Activated naive CD4-positive, alpha-beta T cell treated with anti-CD3 and anti-CD28 coated beads, Interleukin-2, amount 50 U/mL, for 16 hours (primary cell): ENCODE measurements at regions not wholly inside any gene's neighbourhood (a gene's known extent, or its start where the extent isn't known, plus 50 kb on each side); places are given as distances from the start of the nearest gene placed in this dataset.

Experiments
- DNase-seq: peaks from one replicate; pipeline ENCODE4 v3.0.0-alpha.2; 2020

DNA sequence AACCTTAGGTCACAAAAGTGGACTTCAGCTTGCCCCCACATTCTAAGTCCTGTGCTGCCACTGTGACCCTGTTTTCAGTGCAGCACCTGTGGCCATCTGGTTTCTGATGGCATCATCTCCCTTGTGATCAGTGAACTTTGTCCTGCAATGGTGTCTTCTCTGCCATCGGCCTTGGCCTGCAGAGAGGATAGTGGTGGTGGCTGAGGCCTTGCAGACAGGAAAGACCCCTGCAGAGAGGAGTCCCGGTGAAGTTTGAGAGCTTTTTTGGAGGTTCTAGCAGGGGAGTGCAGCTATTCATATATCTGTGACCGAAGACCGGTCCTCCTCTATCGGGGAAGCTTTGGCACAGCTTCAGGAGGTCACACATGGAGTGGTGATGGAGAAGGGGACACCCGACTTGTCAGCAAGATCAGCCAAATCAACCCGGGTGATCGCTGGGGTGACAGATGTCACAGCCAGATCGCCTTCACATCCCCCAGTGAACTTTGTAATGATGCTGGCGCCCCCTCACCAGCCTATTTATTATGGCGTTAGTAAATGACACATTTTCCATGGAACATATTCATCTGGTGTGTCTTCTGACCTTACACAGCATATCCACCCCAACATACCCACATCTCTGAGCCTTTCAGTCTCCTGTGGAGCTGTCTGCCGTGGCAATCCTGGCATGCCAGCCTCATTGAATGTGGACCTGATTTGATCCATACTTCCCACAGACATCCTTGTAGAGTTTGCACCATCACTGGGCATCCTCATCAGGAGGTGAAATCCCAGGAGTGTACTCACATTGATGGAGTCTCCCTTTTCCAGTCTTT is 136.1 kb downstream of the PAPOLA start:
- no peak for DNase-seq

DNA sequence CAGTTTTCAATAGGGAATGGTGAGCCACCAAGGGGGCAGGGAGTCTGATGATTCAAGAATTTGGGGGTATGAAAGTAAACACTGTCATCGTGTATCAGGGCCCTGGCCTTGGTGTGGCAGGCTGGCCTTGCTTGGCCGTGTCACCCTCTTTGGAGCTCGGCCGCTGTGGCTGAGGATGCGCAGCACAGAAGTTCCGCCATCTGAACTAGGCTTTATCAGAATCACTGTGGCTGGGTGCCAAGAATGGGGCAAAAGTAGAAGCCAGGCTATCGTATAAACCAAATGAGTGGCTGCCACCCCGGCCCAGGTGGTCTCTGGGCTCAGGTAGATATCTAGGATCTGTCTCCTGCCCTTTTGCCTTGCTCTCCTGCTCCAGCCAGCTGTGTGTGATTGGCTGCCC is 137.4 kb downstream of the PAPOLA start:
- no peak for DNase-seq

DNA sequence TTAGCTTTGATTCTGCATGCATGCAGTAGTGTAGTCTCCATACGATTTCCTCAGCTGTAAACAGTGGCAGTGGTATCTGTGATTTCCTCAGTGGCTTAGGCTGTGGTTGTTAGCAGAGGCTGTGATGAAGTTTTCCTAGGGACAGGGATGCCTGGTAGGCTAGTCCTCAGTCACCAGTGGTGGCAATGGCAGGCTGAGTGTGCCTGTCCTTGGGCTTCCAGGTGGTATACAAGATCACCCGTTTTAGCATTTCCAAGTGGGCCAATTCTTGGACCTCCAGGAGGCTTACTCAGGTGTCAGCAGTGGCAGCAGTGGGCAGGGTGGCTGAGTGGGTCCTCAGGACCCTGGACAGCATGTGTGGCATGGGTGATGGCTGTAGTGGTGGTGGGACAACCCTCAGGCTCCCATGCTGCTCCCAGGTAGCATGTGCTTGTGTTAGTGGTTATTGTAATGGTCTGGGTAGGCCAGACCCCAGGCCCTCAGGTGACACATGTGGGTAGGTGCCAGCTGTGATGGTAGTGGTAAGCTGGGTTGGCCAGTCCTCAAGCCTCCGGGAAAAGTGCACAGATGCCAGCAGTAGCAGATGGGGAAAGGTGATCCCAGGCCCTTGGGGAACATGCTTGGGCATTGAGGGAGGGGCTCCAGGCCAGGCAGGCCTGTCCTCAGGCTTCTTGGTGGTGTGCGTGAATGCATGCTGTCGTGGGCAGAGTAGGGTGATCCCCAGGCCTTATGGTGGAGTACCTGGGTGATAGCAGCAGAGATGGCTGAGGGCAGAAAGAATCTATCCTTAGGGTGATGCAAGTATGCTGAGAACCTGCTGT is 146.5 kb downstream of the PAPOLA start:
- DNase-seq: no peak

DNA sequence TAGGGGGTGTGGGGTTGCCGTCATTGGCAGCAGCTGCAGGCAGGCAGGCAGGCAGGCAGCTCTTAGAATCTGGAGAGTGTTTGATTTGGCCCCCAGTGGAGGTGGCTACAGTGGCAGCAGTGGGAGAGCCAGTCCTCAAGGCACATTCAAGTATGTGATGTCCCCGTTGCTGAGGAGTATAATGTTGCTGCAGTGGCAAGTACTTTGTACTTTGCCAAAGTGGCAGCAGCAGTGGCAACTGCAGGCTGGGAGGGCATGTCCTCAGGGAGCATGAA is 147.1 kb downstream of the PAPOLA start:
- DNase-seq: no peak

DNA sequence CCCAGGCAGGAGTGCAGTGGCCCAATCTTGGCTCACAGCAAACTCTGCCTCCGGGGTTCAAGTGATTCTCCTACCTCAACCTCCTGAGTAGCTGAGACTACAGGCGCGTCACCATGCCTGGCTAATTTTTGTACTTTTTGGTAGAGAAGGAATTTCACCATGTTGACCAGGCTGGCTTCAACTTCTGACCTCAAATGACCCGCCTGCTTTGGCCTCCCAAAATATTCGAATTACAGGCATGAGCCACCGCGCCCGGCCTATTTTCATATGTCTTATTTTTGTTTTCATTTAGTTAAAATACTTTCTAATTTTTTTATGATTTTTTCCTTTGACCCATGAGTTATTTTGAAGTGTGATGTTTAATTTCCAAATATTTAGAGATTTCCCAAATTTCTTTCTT is 143.6 kb upstream of the VRK1 start:
- no peak for DNase-seq

DNA sequence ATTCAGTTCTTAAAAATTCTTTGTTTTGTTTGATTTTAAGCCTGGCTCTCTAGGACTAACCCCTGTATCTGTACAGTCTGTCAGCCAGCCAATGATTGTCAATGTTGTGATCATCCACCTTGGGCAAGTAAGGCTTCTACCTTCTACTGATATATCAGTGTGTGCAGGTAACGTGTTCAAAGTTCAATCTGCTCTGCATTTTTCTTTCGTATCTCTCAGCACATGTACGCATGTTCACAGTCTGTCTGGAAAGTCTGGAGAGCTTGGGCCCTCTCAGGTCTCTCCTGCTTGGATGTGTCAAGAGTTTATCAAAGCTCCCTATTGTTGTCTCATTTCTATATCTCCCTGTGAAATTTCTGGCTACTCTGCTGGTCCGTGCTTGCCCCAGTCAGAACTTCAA is 138.6 kb upstream of the VRK1 start:
- DNase-seq: no peak

DNA sequence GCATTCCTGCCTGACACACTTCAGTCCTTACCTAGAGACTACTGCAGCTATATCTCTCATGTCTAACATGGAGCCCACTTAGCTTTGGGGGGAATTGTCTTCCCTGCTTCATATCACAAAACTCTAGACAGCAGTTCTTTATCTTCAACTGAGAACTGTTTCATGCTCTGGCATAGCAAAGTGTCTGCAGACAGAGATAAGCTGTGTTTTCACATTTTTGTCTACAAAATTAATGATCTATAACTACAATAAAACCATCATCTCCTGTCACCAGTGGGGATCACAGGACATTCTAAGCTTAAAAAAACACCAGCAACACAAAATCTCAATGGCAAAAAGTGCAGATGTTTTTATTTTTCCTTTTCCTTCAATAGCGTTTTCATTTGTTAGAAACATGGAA is 137.1 kb upstream of the VRK1 start:
- no peak for DNase-seq

DNA sequence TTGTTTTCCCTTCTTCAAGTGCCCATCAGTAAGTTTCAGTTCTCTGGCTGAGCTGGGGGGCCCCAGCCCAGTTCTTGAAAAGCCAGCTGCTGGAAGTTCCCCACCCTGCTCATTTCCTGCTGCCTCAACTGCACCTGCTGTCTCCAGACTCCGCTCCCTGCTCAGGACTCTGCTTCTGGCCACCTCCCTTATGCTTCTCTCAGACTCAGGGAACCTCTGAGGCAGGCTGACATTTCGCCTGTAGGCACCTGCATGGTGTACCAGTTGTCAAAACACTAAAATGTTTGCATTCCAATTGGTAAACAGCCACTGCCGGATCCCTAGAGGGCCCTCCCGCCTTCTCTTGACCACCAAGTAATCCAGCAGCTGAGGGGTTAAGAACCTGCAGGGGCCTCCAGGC is 136.5 kb upstream of the VRK1 start:
- DNase-seq: no peak

DNA sequence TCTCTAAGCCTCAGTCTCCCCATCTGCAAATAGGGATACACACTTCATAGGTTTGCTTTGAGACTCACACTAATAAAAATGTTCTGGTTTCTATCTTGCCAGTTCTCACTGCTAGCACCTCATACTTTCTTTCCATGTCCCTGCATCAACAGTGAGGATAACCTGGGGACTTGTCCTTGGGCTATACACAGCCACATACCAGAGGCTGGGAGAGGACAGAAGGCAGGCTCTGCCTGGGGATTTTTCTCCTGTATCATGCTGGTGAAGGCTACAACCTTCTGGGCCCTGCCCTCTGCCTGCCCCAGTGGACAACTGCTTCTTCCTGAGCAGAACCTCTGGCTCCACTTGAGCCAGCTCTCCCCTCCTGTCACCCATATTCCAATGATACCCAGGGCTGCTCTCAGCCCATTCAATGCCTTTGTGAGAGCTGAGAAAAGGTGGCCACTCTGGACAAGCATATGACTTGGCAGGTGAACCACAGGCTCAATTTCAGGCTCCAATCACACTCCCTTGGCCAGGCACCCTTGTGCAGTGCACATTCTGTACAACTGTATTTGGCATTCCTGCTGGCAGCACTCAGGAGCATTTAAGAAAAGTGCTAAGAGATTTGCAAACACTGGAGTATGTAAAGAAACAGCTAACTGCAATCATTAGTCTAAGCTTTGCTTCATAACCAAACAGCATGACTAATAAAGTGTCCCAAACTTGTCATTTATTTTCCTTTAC is 135.8 kb upstream of the VRK1 start:
- DNase-seq: no peak

DNA sequence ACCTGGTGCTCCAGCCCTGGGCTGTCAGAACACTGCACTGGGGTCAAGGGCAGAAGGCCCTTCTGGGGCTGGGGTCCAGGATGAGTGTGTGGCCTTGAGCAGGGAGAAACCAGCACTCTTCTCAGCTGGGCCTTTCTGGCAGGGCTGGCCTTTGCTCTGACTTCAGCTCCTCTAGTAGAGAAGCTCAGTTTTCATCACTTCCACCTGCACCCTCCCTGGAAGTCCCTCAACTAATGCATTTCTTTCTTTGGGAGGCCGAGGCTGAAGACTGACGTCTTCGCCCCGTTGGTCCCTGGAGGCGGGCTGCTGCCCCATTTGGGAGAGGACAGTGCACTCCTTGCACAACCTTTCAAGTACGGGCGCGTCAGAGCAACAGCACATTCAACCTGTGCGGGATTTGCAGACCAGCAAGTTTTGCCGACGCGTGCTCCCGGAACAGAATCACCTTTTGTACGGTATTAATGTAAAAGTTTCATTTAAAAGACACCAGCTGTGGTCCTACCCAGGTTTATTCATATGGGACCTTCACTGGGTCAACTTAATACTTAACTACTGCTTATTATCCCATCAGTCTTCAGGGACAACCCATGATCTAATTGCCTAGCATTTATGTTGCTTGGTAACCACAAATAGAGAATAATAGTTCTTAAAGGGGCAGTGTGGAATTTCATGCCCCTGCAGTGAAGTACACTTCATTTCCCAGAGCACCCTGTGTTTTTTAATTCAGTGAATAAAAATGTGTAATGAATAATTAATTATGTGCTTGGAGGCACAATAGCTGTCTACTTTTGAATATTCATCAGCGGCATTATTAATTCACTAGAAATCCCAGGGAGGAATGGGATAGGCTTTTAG is 134.8 kb upstream of the VRK1 start:
- no peak for DNase-seq

DNA sequence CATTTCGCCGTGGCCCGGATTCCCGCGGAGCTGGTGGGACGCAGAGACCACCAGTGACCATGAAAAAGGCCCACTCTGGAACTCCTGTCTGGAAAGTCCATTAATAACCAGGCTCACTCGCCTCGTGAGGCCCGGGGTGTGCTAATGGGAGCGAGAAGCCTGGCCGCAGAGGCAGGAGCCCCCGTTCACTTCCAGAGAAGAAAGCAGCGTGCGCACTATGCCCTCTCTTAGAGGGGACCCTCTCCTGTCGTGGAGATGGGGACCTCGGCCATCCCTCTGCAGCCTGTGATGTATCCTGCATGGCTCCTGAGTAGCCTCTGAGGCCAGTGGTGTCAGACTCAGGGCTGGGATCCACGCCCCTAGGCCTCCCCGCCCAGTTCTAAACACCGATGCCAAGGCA is 134.1 kb upstream of the VRK1 start:
- DNase-seq: no peak

DNA sequence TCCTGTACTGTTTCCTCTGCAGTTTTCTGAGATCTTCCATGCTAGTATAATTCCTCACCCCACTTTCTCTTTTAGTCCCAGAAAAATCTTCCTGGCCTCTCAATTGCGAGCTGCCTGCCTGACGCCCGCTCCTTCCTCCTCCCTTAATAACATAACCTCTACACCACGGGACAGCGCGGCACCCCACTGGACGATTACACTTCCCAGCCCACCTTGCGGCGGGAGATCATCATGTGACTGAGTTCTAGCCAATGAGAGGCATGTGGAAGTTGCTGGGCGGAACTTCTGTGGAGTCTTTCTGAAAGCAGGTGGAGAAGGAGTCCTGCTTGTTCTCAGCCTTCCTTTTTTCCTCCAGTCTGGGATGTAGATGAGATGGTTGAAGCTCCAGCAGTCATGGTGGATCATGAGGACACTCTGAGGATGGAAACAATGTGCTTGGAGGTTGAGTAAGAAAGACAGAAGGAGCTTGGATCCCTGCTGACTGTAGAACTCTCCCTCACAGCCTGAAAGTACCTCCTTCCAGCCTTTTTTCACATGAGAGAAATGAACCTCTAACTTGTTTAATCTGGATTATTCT is 133.6 kb upstream of the VRK1 start:
- DNase-seq: no peak

DNA sequence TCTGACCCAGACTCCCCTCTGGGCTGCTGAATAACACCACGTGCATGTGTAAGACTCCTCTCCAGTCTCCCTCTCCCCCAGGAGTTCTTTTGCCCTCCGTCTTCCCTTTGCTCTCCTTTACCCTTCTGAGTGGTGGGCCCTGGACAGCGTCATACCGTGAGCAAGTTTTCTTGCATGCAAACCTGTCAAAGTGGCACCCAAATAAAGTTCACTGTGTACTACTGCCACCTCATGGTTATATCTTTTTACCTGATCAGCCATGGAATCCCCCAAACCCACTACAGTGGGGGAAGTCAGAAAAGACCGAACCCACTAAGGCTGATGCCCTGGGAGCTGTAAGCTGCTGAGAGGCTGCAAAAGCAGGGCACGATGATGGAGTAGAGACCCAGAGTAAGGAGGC is 131.1 kb upstream of the VRK1 start:
- DNase-seq: no peak

DNA sequence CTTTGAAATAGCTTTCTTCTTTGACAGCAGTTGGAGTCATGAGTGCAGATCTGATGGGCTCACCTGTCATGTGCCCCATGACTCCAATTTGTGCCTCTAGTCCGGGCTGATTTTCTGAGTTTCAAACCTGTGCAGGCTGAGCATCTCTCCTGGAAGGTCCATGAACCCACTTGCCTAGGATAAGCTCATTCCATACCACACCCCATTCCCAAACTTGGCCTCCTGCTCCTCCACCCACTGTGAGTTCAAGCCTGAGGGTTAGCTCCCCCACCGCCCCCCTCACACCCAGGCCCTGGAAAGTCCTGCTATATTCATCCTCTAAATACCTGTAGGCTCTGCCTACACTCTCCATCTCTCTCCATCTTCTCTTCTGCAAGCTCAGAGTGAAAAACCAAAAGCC is 126.8 kb upstream of the VRK1 start:
- DNase-seq: no peak

DNA sequence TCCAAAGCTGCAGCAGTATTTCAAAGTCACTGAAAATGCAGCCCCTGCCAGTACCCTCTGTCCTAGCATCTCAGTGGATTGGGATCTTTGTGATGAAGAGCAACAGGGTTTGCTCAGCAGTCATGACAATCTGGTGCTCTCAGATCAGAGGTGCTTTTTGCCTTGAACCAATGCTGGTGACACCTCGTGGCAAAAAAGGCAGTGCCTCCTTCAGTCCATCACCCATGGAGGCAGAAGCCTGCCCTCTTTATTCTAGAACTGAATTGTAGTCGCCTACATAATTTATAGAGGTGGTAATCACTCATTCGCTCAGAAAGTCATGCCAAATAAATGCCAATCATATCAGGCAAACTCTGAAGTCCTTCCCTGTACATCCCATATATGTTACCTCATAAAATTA is 126.0 kb upstream of the VRK1 start:
- no peak for DNase-seq

DNA sequence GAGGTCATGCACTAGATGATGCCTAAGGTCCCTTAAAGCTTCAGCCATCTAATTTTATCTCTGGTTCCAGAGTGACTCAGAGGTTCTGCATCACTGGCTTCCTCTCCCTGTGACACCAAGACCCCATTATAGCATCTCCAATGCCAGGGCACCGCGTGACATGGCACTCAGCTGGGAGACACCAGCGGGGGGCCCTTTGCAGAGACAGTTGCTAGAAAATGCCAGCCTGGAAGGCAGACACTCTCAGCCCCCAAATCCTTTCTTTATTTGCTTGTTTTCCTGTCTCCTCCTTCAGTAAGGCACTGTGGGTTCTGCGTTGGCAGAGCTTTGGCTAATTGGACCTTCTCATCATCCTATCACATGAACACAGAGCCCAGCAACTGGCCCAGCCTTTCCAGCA is 123.5 kb upstream of the VRK1 start:
- no peak for DNase-seq

DNA sequence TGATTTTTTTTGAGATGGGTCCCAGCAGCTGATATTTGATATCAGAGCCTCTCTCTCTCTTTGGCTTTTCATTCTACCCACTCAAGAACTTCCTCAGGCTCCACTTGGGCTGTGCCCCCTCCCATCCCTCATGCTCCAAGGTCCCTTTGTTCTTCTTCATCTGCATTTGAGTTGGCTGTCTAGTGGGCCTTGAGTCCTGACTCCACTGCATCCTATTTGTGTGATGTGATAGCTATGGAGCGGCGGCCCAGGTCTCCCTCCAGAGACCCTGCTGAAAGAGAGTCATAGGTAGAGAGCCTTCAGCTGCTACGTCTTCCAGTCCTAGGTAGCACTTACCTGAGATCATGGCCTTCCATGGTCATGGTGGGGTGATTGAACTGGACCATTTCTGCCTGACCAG is 123.1 kb upstream of the VRK1 start:
- DNase-seq: no peak

DNA sequence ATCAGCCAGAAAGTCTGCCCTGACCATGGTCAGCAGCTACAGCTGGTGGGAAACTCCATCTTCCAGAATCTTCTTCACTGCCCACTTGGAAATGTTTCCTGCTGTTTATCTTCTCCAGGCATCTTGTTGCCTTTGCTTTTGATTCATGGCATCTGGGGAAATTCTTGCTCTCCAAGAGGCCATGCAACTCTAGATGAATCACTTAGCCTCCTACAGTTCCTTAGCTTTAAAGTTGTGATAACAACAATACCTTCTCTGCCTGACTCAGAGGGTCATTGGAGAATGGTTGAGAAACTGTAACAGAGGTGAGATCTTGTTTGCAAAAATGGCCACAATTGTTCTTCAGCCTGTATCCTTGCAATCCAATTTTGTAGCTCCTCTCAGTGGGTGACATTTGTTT is 121.0 kb upstream of the VRK1 start:
- no peak for DNase-seq

DNA sequence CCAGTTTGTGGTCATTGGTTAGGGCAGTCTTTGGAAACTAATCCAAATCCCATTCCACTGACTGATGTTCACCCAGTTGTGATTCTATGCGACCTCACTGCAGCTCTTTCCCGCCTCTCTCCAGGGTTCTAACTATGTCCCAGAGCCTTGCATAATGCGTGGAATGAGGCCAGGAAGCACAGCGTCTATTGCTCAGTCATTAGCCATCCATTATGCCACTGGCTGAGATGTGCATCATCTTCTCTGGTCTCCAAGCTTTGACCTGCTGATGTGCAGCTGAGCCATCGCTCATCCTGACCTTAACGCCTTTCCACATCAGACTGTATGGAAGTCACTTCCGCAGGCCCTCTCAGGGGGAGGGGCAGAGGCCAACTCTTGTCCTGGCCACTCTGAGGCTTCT is 115.4 kb upstream of the VRK1 start:
- no peak for DNase-seq

DNA sequence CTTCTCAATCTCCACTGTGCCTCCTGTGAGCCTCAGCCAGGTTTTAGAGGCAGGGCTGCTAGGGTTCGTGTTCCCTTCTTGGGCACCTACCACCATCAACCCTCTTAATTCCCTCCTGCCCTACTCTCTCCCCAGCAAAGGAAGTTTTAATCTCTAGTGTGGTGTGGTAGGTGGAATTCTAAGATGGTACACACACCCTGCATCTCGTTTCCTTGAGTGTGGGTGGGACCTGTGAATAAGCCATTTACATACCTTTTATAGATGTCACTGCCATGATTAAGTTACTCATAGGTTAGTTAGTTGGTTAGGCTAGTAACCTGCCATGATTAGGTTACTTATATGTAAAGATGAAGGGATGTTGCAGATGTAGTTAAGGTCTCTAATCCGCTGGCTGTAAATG is 114.8 kb upstream of the VRK1 start:
- DNase-seq: no peak

DNA sequence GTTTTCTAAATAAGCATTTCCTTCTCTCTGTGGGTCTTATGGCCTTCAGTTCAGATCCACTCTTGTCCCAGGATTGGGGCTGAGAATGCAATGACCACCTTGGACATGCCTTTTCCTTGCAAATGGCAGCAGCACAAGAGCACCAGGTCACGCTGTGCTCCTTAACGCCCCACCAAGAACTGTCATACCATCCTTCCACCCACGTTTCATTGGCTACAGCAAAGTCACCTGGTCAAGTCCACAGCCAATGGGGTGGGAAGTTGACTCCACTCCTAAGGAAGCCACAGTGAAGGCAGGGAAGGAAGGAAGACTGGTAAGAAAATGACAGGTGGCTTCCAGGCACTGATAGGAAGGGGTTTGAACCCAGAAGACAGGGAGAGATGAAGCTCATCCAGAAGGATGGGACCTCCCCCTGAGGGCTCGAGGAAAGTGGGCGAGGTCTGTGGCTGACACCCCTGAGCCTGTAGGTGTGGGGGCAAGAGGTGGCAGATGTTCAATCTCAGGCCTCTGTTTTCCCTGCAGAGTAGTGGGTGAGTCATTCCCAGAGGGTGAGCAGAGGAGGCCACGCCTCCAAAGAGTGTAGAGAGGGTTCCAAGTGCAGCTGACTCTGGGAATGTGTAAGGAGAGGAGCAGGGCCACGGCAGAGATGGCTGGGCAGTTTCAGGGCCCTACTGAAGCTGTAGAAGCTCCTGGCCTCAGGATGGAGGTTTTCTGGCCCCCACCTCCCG is 113.5 kb upstream of the VRK1 start:
- DNase-seq: no peak

DNA sequence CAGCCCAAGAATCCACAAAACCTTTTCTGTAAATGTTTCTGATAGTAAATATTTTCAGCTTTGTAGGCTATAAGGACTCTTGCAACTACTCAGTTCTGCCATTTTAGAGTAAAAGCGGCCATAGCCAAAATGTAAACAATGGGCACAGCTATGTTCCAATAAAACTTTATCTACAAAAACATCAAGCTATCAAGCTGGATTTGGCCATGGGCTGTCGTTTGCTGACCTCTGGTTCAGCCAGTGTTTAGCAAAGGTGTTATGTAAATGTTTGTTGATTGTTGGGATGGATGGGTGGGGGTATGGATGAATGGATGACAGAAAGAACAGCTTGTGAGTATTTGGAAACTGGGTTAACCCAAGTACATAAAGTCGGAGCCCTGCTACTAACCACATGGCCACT is 111.1 kb upstream of the VRK1 start:
- no peak for DNase-seq
